ENCODE measurements at regions not wholly inside any gene's neighbourhood (a gene's known extent, or its start where the extent isn't known, plus 50 kb on each side); places are given as distances from the start of the nearest gene placed in this dataset.

- intact Hi-C loops (cut with DNase I; ENCODE audit: low total_unique reads) = no loop called here
- Histone ChIP-seq H3K27ac (no peak overlapping the region), H3K4me1 (no peaks in the 10 kb centered on the region), H3K4me3 (no peak overlapping the region), H3K27me3 (no peaks in the 10 kb centered on the region), H3K9me3 (no peaks in the 10 kb centered on the region), H3K36me3 (no peaks in the 10 kb centered on the region)
- no peak for DNase-seq
- TF ChIP-seq CTCF (IDR thresholded peaks at IDR 0.05) = no peak
Measured at GRCh38 chr7:10734595-10734994, 239.1 kb upstream of the PHF14 start.

GRCh38 chr7:10739401-10739800, 234.3 kb upstream of the PHF14 start:
- Histone ChIP-seq H3K27ac (no peak overlapping the region), H3K9me3 (no peaks in the 10 kb centered on the region), H3K27me3 (no peaks in the 10 kb centered on the region), H3K36me3 (no peaks in the 10 kb centered on the region), H3K4me3 (no peak overlapping the region), H3K4me1 (no peaks in the 10 kb centered on the region)
- no peak for DNase-seq
- intact Hi-C loops (cut with DNase I; ENCODE audit: low total_unique reads) = no loop called here
- no peak for TF ChIP-seq CTCF (IDR thresholded peaks at IDR 0.05)

GRCh38 chr7:10740805-10741204, 232.9 kb upstream of the PHF14 start:
- no peaks in the 10 kb centered on the region for H3K36me3 ChIP-seq
- no peak overlapping the region for H3K4me3 ChIP-seq
- TF ChIP-seq CTCF (IDR thresholded peaks at IDR 0.05) = no peak
- no peak for DNase-seq
- H3K27ac ChIP-seq = no peak overlapping the region
- H3K9me3 ChIP-seq = no peaks in the 10 kb centered on the region
- H3K4me1 ChIP-seq = no peaks in the 10 kb centered on the region
- no peaks in the 10 kb centered on the region for H3K27me3 ChIP-seq
- intact Hi-C loops (cut with DNase I; ENCODE audit: low total_unique reads) = no loop called here

- Histone ChIP-seq H3K27ac (no peak overlapping the region), H3K36me3 (no peaks in the 10 kb centered on the region), H3K4me3 (no peak overlapping the region), H3K9me3 (peaks cover 0 to 15% (median 15%) of the 10 kb centered on the region in 3 donors), H3K27me3 (no peaks in the 10 kb centered on the region), H3K4me1 (no peaks in the 10 kb centered on the region)
- DNase-seq = no peak
- TF ChIP-seq CTCF (IDR thresholded peaks at IDR 0.05) = no peak
- intact Hi-C loops (cut with DNase I; ENCODE audit: low total_unique reads) = no loop called here
Measured at GRCh38 chr7:10756981-10757380, 216.7 kb upstream of the PHF14 start.

- H3K4me3 ChIP-seq = no peak overlapping the region
- no peaks in the 10 kb centered on the region for H3K4me1 ChIP-seq
- no peak overlapping the region for H3K27ac ChIP-seq
- intact Hi-C loops (cut with DNase I; ENCODE audit: low total_unique reads) = no loop called here
- no peak for DNase-seq
- H3K27me3 ChIP-seq = no peaks in the 10 kb centered on the region
- H3K36me3 ChIP-seq = no peaks in the 10 kb centered on the region
- TF ChIP-seq CTCF (IDR thresholded peaks at IDR 0.05) = no peak
- H3K9me3 ChIP-seq = peaks cover 0 to 15% (median 15%) of the 10 kb centered on the region in 3 donors
Measured at GRCh38 chr7:10759120-10759519, 214.6 kb upstream of the PHF14 start.

GRCh38 chr7:10767771-10768170, 205.9 kb upstream of the PHF14 start:
- no peaks in the 10 kb centered on the region for H3K4me1 ChIP-seq
- no peaks in the 10 kb centered on the region for H3K9me3 ChIP-seq
- no peaks in the 10 kb centered on the region for H3K27me3 ChIP-seq
- no peak for DNase-seq
- no peak overlapping the region for H3K27ac ChIP-seq
- TF ChIP-seq CTCF (IDR thresholded peaks at IDR 0.05) = no peak
- intact Hi-C loops (cut with DNase I; ENCODE audit: low total_unique reads) = no loop called here
- no peak overlapping the region for H3K4me3 ChIP-seq
- no peaks in the 10 kb centered on the region for H3K36me3 ChIP-seq

Measured in tibial artery (tissue), 4 donors.